Progenitor cell of endocrine pancreas (in vitro differentiated cells): ENCODE measurements at regions not wholly inside any gene's neighbourhood (a gene's known extent, or its start where the extent isn't known, plus 50 kb on each side); places are given as distances from the start of the nearest gene placed in this dataset.
"Not testable (repeated sequence)": the region's sequence is repeated elsewhere in the genome, so short reads cannot be mapped to it uniquely, and the experiment has no call there.

Experiments used
- DNase-seq: peaks from one replicate; pipeline ENCODE4 v3.0.0; 2021; ENCODE audit warnings: low spot score; ENCODE audit not compliant: unreplicated experiment
- H3K27ac Mint-ChIP-seq: 2 replicates; pipeline ENCODE4 v1.8.0; 2021; ENCODE audit warnings: mild to moderate bottlenecking, moderate library complexity, mixed read lengths
- H3K27me3 Mint-ChIP-seq: 2 replicates; pipeline ENCODE4 v1.8.0; 2021; ENCODE audit warnings: mixed read lengths
- H3K36me3 Mint-ChIP-seq: 2 replicates; pipeline ENCODE4 v1.8.0; 2022; ENCODE audit warnings: mixed read lengths; ENCODE audit not compliant: insufficient read depth
- H3K4me1 Mint-ChIP-seq: 2 replicates; pipeline ENCODE4 v1.8.0; 2021; ENCODE audit warnings: low read depth, mixed read lengths
- H3K4me3 Mint-ChIP-seq: 2 replicates; pipeline ENCODE4 v1.8.0; 2021; ENCODE audit warnings: low read depth, mild to moderate bottlenecking, moderate library complexity, mixed read lengths
- H3K9me3 Mint-ChIP-seq: 2 replicates; pipeline ENCODE4 v1.8.0; 2021; ENCODE audit warnings: low read depth, mixed read lengths
- CTCF ChIP-seq: fragments of 200-600 bp; sonication (generic); IDR thresholded peaks from one replicate; pipeline ENCODE4 v1.5.0; 2021; ENCODE audit warnings: antibody characterized with exemption, mild to moderate bottlenecking; ENCODE audit not compliant: unreplicated experiment

GRCh38 chr20:30499123-30499522 is 758.3 kb upstream of the DEFB115 start:
- Mint-ChIP-seq H3K4me3 (no peak overlapping the region), H3K9me3 (peaks cover under 1% of the 10 kb centered on the region), H3K27me3 (no peaks in the 10 kb centered on the region), H3K36me3 (no peaks in the 10 kb centered on the region), H3K27ac (no peak overlapping the region), H3K4me1 (no peaks in the 10 kb centered on the region)
- TF ChIP-seq CTCF, result no peak
- no peak for DNase-seq

DNA sequence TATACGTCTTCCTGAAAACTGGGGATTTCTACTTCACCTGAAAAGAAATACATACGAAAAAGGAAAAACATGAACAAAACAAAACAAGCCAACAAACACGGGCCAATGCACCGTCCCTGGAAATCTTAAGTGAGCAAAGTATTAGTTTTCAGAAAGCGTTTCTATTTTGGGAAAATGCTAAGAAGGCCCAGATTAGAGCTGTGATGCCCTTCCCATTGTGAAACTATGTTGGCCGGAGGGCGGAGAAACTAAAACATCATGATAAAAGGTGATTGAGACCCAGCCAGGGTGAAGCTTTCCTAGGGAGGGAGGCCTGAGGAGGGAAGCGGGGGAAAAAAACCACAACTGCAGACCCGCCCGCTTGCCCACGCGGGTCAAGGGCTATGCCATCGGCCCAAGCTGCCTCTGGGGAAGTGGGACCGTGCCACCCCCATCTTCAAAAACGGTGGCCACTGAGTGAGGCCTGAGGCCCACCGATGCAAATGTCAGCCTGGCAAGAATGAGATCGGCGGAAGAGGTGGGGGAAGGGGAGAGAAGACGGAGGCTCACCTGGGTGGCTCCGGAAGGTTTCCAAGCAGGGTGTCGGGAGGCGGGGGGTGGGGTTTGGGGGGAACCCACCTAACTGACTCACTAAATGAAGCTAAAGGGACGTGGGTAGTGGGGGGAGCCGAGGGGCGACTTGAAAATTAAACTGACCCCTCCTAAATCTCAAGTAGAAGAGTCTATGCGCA is 757.6 kb upstream of the DEFB115 start:
- not testable (repeated sequence) for H3K27me3 Mint-ChIP-seq, H3K36me3 Mint-ChIP-seq, H3K4me1 Mint-ChIP-seq, H3K27ac Mint-ChIP-seq, H3K9me3 Mint-ChIP-seq, DNase-seq
- H3K4me3 Mint-ChIP-seq, result peak overlapping the region; percentile 46

- H3K27ac Mint-ChIP-seq, H3K4me1 Mint-ChIP-seq, H3K27me3 Mint-ChIP-seq, H3K36me3 Mint-ChIP-seq, DNase-seq, H3K9me3 Mint-ChIP-seq: not testable (repeated sequence)
- peak overlapping the region; percentile 46 for H3K4me3 Mint-ChIP-seq
- TF ChIP-seq CTCF, result peak; percentile 32
Measured at GRCh38 chr20:30500447-30500820, 757.0 kb upstream of the DEFB115 start.

GRCh38 chr20:30500829-30501440 is 756.5 kb upstream of the DEFB115 start:
- Mint-ChIP-seq H3K27me3 (no peaks in the 10 kb centered on the region), H3K4me3 (no peak overlapping the region), H3K36me3 (no peaks in the 10 kb centered on the region), H3K4me1 (no peaks in the 10 kb centered on the region), H3K9me3 (peaks cover 4% of the 10 kb centered on the region), H3K27ac (no peak overlapping the region)
- no peak for TF ChIP-seq CTCF
- DNase-seq, result no peak

DNA sequence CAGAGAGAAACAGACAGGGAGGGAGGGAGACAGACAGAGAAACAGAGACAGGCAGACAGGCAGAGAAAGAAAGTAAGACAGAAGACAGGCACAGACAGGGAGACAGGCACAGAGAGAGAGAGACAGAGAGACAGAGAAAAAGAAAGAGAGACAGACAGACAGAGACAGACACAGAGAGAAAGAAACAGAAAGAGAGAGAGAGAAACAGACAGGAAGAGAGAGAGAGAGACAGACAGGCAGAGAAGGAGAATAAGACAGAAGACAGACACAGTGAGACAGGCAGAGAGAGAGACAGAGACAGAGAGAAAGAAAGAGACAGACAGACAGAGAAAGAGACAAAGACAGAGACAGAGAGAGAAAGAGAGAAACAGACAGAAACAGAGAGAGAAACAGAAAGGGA is 754.8 kb upstream of the DEFB115 start:
- DNase-seq, result no peak
- no peak for TF ChIP-seq CTCF
- no peak overlapping the region for H3K27ac Mint-ChIP-seq
- peaks cover 13% of the 10 kb centered on the region for H3K9me3 Mint-ChIP-seq
- H3K4me1 Mint-ChIP-seq, result no peaks in the 10 kb centered on the region
- no peaks in the 10 kb centered on the region for H3K36me3 Mint-ChIP-seq
- H3K4me3 Mint-ChIP-seq, result no peak overlapping the region
- no peaks in the 10 kb centered on the region for H3K27me3 Mint-ChIP-seq

DNA sequence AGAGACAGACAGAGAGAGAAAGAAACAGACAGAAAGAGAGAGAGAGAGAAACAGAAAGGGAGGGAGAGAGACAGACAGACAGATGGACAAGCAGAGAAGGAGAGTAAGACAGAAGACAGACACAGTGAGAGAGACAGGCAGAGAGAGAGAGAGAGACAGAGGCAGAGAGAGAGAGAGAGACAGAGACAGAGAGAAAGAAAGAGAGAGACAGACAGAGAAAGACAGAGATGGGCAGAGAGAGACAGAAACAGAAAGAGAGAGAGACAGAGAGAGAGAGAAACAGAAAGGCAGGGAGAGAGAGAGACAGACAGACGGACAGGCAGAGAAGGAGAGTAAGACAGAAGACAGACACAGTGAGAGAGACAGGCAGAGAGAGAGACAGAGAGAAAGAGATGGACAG is 754.3 kb upstream of the DEFB115 start:
- not testable (repeated sequence) for H3K4me3 Mint-ChIP-seq, H3K4me1 Mint-ChIP-seq, H3K27ac Mint-ChIP-seq, H3K36me3 Mint-ChIP-seq, DNase-seq, H3K27me3 Mint-ChIP-seq
- H3K9me3 Mint-ChIP-seq, result peaks cover 18% of the 10 kb centered on the region
